SU-DHL-6 (cell line): ENCODE measurements at regions not wholly inside any gene's neighbourhood (a gene's known extent, or its start where the extent isn't known, plus 50 kb on each side); places are given as distances from the start of the nearest gene placed in this dataset.
"Not testable (repeated sequence)": the region's sequence is repeated elsewhere in the genome, so short reads cannot be mapped to it uniquely, and the experiment has no call there.

Source experiments
- H2AFZ ChIP-seq: fragments of 200-600 bp; sonication (generic); 2 replicates; pipeline ENCODE4 v1.6.1; 2014; ENCODE audit warnings: low read depth, mild to moderate bottlenecking, moderate library complexity, mixed read lengths, antibody characterized with exemption, low read length; ENCODE audit not compliant: severe bottlenecking
- H3F3A ChIP-seq: fragments of 200-600 bp; shearing (Covaris generic); 2 replicates; pipeline ENCODE4 v1.6.0; 2016; ENCODE audit warnings: antibody characterized with exemption, mild to moderate bottlenecking; ENCODE audit not compliant: insufficient read depth
- H3K27ac ChIP-seq: fragments of 200-600 bp; sonication (generic); 2 replicates; pipeline ENCODE4 v1.5.1; 2016; ENCODE audit warnings: low read depth, mild to moderate bottlenecking, low read length, moderate library complexity, mixed read lengths
- H3K27me3 ChIP-seq: fragments of 200-600 bp; sonication (generic), shearing (Covaris generic); 2 replicates; pipeline ENCODE4 v1.6.0; 2014; ENCODE audit warnings: mild to moderate bottlenecking, low read length
- H3K36me3 ChIP-seq: fragments of 200-600 bp; sonication (generic); 2 replicates; pipeline ENCODE4 v1.6.1; 2014; ENCODE audit warnings: mild to moderate bottlenecking, low read length, mixed read lengths
- H3K4me2 ChIP-seq: fragments of 300-600, 200-600 bp; shearing (Covaris generic), sonication (generic); 2 replicates; pipeline ENCODE4 v1.6.0; 2014; ENCODE audit warnings: low read length, low read depth, mild to moderate bottlenecking; ENCODE audit not compliant: poor library complexity, severe bottlenecking
- H3K4me3 ChIP-seq: fragments of 200-600 bp; sonication (generic); 2 replicates; pipeline ENCODE4 v1.5.1; 2014; ENCODE audit warnings: antibody characterized with exemption, low read length, mild to moderate bottlenecking, mixed read lengths; ENCODE audit not compliant: insufficient read depth, poor library complexity, severe bottlenecking
- H3K79me2 ChIP-seq: fragments of 200-600 bp; sonication (generic); 2 replicates; pipeline ENCODE4 v1.6.1; 2014; ENCODE audit warnings: mild to moderate bottlenecking, low read length, moderate library complexity; ENCODE audit not compliant: insufficient read depth
- H3K9ac ChIP-seq: fragments of 200-600 bp; sonication (generic); 2 replicates; pipeline ENCODE4 v1.7.0; 2014; ENCODE audit warnings: mild to moderate bottlenecking, low read length
- H3K9me2 ChIP-seq: fragments of 200-600 bp; sonication (generic); replicated peaks from 2 replicates; pipeline ENCODE4 v1.6.1; 2014; ENCODE audit warnings: low read length; ENCODE audit not compliant: insufficient read depth
- H3K9me3 ChIP-seq: fragments of 200-600 bp; sonication (generic); 2 replicates; pipeline ENCODE4 v1.6.1; 2014; ENCODE audit warnings: low read length, mixed read lengths; ENCODE audit not compliant: insufficient read depth
- H4K20me1 ChIP-seq: fragments of 200-600 bp; sonication (generic); 2 replicates; pipeline ENCODE4 v1.6.1; 2014; ENCODE audit warnings: low read depth, mild to moderate bottlenecking, antibody characterized with exemption, low read length, moderate library complexity, mixed read lengths
- CTCF ChIP-seq: fragments of 200-600 bp; sonication (generic); IDR thresholded peaks from one replicate; pipeline ENCODE4 v1.5.1; 2017; ENCODE audit warnings: antibody characterized with exemption, mild to moderate bottlenecking, low read length, moderate library complexity; ENCODE audit not compliant: insufficient read depth, poor library complexity, severe bottlenecking
- EZH2phosphoT487 ChIP-seq: fragments of 200-600 bp; sonication (generic), shearing (Covaris generic); conservative IDR thresholded peaks from 2 replicates; pipeline ENCODE4 v1.6.1; 2018; ENCODE audit warnings: mild to moderate bottlenecking, antibody characterized with exemption, low read length, moderate library complexity, mixed read lengths

GRCh38 chr12:28090835-28091234 lies 99.4 kb upstream of the CCDC91 start:
- no peak overlapping the region for H3K4me2 ChIP-seq
- no peak for TF ChIP-seq CTCF
- TF ChIP-seq EZH2phosphoT487: no peak
- no peak overlapping the region for H3K9ac ChIP-seq
- H3K79me2 ChIP-seq: no peaks in the 10 kb centered on the region
- H3K9me3 ChIP-seq: no peaks in the 10 kb centered on the region
- no peaks in the 10 kb centered on the region for H4K20me1 ChIP-seq
- H3F3A ChIP-seq: no peaks in the 10 kb centered on the region
- H3K27me3 ChIP-seq: no peaks in the 10 kb centered on the region
- no peaks in the 10 kb centered on the region for H3K9me2 ChIP-seq
- H3K27ac ChIP-seq: no peak overlapping the region
- no peaks in the 10 kb centered on the region for H3K36me3 ChIP-seq
- no peak overlapping the region for H3K4me3 ChIP-seq
- no peak overlapping the region for H2AFZ ChIP-seq

GRCh38 chr12:28092396-28092795 lies 97.9 kb upstream of the CCDC91 start:
- no peak overlapping the region for H2AFZ ChIP-seq
- H3K79me2 ChIP-seq: no peaks in the 10 kb centered on the region
- H4K20me1 ChIP-seq: no peaks in the 10 kb centered on the region
- H3F3A ChIP-seq: no peaks in the 10 kb centered on the region
- H3K27me3 ChIP-seq: no peaks in the 10 kb centered on the region
- TF ChIP-seq CTCF: no peak
- no peak for TF ChIP-seq EZH2phosphoT487
- no peaks in the 10 kb centered on the region for H3K36me3 ChIP-seq
- H3K27ac ChIP-seq: no peak overlapping the region
- no peak overlapping the region for H3K4me2 ChIP-seq
- H3K9ac ChIP-seq: no peak overlapping the region
- no peaks in the 10 kb centered on the region for H3K9me2 ChIP-seq
- no peaks in the 10 kb centered on the region for H3K9me3 ChIP-seq
- H3K4me3 ChIP-seq: no peak overlapping the region

GRCh38 chr12:28096649-28097048 lies 93.6 kb upstream of the CCDC91 start:
- Histone ChIP-seq H3K27me3 (no peaks in the 10 kb centered on the region), H3F3A (no peaks in the 10 kb centered on the region), H3K9ac (no peak overlapping the region), H3K9me3 (no peaks in the 10 kb centered on the region), H3K36me3 (no peaks in the 10 kb centered on the region), H4K20me1 (no peaks in the 10 kb centered on the region), H2AFZ (no peak overlapping the region), H3K79me2 (no peaks in the 10 kb centered on the region), H3K9me2 (no peaks in the 10 kb centered on the region), H3K4me3 (no peak overlapping the region), H3K27ac (no peak overlapping the region), H3K4me2 (no peak overlapping the region)
- no peak for TF ChIP-seq EZH2phosphoT487
- TF ChIP-seq CTCF: no peak

- Histone ChIP-seq H3K27ac (no peak overlapping the region), H3K36me3 (no peaks in the 10 kb centered on the region), H3K4me3 (no peak overlapping the region), H2AFZ (no peak overlapping the region), H3F3A (no peaks in the 10 kb centered on the region), H3K9me3 (no peaks in the 10 kb centered on the region), H3K79me2 (no peaks in the 10 kb centered on the region), H3K9me2 (no peaks in the 10 kb centered on the region), H4K20me1 (no peaks in the 10 kb centered on the region), H3K4me2 (no peak overlapping the region), H3K9ac (no peak overlapping the region), H3K27me3 (no peaks in the 10 kb centered on the region)
- no peak for TF ChIP-seq CTCF
- TF ChIP-seq EZH2phosphoT487: no peak
Observed at GRCh38 chr12:28097221-28097620, 93.0 kb upstream of the CCDC91 start.

GRCh38 chr12:28099245-28099644 lies 91.0 kb upstream of the CCDC91 start:
- not testable (repeated sequence) for H3K9ac ChIP-seq, H3K4me3 ChIP-seq, H3K9me2 ChIP-seq, H3F3A ChIP-seq, H3K4me2 ChIP-seq, H3K27ac ChIP-seq, H4K20me1 ChIP-seq, H3K9me3 ChIP-seq, H3K27me3 ChIP-seq, H3K36me3 ChIP-seq, H3K79me2 ChIP-seq, H2AFZ ChIP-seq
